Coronary artery (tissue), 2 donors: ENCODE measurements at regions not wholly inside any gene's neighbourhood (a gene's known extent, or its start where the extent isn't known, plus 50 kb on each side); places are given as distances from the start of the nearest gene placed in this dataset.

Source experiments
- DNase-seq: peaks from one replicate; pipeline ENCODE4 v3.0.0-alpha.2; 2017; ENCODE audit warnings: low spot score
- H3K27ac ChIP-seq, 2 donors: fragments of 200-600 bp; sonication (generic); one replicate each; pipeline ENCODE4 v1.5.1; 2016 to 2019
- H3K4me3 ChIP-seq: fragments of 200-600 bp; sonication (generic); 2 replicates; pipeline ENCODE4 v1.5.1; 2016; ENCODE audit warnings: mild to moderate bottlenecking, moderate library complexity
- TF ChIP-seq, protein P1 (sequence below): fragments of 200-600 bp; sonication (generic); IDR thresholded peaks from one replicate; pipeline ENCODE4 v1.5.1; 2019; ENCODE audit warnings: antibody characterized with exemption

DNA sequence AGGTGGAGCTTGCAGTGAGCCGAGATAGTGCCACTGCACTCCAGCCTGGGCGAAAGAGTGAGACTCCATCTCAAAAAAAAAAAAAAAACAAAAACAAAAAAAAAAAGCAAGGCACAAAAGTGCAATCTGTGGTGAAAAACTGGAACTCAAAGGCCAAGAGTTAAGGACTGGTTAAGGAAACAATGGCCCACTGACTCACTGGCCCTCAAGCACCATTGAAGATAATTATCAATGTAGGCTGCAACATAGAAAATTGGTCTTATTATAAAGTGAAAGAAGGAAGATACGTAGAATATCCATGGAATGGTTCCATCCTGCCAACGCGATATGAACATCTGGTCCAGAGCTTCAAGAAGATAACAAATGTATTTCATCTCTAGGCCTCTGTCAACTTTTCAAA, 444.2 kb downstream of the SOX9 start:
- Histone ChIP-seq H3K27ac (no peak overlapping the region), H3K4me3 (no peak overlapping the region)
- TF ChIP-seq, protein P1, sequence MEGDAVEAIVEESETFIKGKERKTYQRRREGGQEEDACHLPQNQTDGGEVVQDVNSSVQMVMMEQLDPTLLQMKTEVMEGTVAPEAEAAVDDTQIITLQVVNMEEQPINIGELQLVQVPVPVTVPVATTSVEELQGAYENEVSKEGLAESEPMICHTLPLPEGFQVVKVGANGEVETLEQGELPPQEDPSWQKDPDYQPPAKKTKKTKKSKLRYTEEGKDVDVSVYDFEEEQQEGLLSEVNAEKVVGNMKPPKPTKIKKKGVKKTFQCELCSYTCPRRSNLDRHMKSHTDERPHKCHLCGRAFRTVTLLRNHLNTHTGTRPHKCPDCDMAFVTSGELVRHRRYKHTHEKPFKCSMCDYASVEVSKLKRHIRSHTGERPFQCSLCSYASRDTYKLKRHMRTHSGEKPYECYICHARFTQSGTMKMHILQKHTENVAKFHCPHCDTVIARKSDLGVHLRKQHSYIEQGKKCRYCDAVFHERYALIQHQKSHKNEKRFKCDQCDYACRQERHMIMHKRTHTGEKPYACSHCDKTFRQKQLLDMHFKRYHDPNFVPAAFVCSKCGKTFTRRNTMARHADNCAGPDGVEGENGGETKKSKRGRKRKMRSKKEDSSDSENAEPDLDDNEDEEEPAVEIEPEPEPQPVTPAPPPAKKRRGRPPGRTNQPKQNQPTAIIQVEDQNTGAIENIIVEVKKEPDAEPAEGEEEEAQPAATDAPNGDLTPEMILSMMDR = no peak
- DNase-seq = no peak

DNA sequence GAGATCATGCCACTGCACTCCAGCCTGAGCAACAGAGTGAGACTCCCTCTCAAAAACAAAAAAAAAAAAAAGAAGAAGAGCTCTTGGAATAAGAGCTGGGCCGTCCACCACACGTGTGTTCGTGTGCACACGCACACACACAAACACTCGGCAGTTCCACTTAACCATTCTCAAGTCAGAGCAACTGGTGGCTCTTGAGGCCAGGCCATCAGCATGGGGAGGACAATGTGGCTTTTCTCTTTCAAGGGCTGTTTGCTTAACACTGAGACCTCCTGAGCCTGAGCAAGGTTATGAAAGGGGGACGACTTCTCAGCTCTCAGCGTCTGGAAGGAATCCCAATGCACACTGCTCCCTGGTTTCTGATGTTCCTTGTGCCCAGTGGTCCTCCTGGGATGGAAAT, 444.9 kb downstream of the SOX9 start:
- no peak overlapping the region for H3K27ac ChIP-seq
- H3K4me3 ChIP-seq = no peak overlapping the region
- TF ChIP-seq, protein P1 = no peak
- no peak for DNase-seq

DNA sequence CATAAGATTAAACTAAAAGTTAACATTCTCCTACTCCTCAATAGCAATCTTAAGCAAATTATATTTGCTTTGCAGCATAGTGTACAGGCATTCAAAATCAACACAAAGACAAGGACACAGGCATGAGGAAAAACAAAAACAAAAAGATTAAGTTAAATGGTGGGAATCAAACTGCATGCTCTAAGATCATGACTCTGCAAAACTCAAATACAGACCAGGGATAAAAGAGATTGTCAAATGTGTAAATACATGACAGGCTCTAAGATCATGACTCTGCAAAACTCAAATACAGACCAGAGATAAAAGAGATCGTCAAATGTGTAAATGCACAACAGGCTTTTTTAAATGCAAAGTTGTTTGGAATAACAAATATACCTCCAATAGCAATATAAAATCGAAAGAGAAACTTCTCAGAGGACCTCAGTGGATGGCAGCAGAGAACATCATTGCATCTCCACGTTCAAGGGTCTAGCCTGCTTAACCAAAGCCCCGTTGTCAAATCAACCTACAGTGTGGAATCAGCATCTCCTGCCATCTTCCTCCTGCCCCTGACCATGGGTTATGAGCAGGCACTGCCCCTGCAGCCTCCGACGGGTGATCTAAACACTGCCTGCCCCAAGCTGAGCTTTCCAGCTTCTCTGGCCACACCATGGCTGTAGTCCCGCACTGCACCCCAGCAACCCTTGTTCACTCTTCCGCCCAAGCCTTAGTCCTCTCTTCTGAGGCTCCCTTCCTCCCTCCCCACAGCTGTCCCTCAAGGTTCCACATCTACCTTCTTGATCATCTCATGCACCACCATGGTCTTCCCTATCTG, 446.1 kb downstream of the SOX9 start:
- no peak for DNase-seq
- TF ChIP-seq, protein P1 = no peak
- H3K4me3 ChIP-seq = no peak overlapping the region
- no peak overlapping the region for H3K27ac ChIP-seq

DNA sequence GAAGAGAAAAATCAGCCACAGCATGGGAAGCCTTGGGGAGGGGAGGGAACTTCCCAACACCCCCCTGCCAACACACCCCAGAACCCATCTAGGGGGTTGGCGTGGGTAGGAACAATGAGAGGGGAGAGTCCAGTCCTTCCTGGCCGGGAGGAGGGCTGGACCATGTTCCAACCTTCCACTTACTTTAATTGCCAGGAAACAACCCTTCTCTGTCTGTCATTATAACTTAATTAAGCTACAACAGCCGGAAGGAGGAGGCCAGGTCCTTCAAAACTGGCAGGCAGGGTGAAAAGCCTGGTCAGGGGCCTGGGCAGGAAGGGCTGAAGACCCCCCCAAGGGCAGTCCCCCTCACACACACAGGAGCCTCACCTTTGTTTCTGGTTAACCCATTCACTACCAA, 447.0 kb downstream of the SOX9 start:
- DNase-seq = no peak
- H3K27ac ChIP-seq = no peak overlapping the region
- no peak overlapping the region for H3K4me3 ChIP-seq
- TF ChIP-seq, protein P1 = no peak

DNA sequence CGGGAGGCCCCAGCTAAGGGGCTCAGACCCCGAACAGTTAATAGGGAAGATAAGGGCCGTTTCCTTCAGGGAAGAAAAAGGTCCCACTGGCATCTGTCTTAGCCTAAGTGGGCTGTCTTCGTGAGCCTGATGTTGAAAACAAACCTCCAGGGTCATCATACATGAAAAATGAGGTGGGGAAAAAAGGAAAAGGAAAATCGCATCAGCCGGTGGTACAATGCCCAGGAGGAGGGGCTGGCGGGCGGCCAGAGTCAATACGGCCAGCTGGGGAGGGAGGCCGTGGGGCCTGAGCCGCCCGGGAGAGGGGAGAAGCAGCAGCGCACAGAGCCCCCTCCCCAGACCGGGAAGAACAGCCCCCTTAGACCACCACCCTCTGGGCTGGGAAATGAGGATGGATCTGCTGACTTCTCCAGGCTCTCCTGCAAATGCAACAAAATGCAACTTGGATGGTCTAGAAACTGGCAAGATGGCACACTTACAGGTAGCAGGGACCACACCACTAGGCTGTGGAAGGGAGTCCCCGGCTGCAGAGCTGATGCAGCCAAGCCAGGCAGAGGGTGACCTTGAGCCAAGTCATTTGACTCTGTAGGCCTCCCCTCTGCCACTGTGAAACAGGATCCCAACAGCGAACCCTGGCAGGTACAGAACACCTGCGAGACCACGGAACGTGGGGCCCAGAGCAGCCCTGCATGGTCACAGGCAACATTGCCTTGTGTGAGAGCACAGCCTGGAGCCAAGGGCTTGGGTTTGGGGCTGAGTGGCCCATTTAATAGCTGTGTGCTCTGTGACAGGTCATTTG, 448.5 kb downstream of the SOX9 start:
- H3K27ac ChIP-seq = no peak overlapping the region
- TF ChIP-seq, protein P1 = no peak
- H3K4me3 ChIP-seq = no peak overlapping the region
- DNase-seq = no peak

DNA sequence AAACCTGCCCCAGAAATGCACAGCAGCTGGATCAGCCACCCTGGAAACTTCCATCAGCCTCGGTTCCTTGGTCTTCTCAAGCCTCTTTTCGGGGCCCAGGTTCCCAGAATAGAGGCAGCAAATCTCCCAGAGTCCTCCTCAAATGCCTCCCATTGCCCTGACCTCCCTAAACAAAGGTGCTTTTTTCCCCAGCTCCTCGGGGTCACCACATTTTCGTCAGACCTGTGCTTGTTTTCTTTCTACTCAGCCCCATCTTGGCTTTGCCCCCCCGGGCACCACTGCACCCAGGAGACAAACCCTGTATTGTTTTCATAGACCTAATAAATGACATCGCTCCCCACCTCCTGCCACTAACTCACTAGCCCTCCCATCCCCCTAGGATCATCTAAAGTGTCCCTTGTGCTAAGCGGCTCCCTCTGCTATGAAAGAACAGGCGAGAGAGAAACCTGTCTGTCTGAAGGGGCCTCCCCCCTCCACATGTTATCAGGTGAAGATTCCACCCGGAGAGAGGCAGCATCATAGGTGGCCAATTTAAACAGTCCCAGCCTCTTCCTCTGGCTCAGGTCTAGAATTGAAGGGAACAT, 451.1 kb downstream of the SOX9 start:
- DNase-seq = no peak
- Histone ChIP-seq H3K27ac (no peak overlapping the region), H3K4me3 (no peak overlapping the region)
- TF ChIP-seq, protein P1 = no peak
